ENCODE measurements at regions not wholly inside any gene's neighbourhood (a gene's known extent, or its start where the extent isn't known, plus 50 kb on each side); places are given as distances from the start of the nearest gene placed in this dataset.

GRCh38 chr17:72033334-72033733 lies 87.5 kb upstream of the SOX9 start:
- no peaks in the 10 kb centered on the region for H3K9me3 ChIP-seq (ENCODE audit: control insufficient read depth, low read length)
- 59 to 64% methylated on average over 4 of the region's 4 CpGs for WGBS, 2 donors
- H3K4me3 ChIP-seq (ENCODE audit: low read length in 2 of 2): no peak overlapping the region
- ATAC-seq (ENCODE audit: low FRiP score) (no peak), DNase-seq (no peak)
- intact Hi-C loops (cut with DNase I): no loop called here
- no peaks in the 10 kb centered on the region for H3K36me3 ChIP-seq (ENCODE audit: control insufficient read depth in 1 of 2, insufficient read depth in 2 of 2, low read length in 1 of 2)
- H3K27me3 ChIP-seq (ENCODE audit: control insufficient read depth in 1 of 2, insufficient read depth in 2 of 2, low read length in 1 of 2): no peaks in the 10 kb centered on the region
- H3K27ac ChIP-seq (ENCODE audit: low read depth in 1 of 2, low read length in 2 of 2): no peak overlapping the region
- H3K4me1 ChIP-seq (ENCODE audit: control insufficient read depth in 1 of 2, insufficient read depth in 2 of 2, low read length in 2 of 2): no peaks in the 10 kb centered on the region

GRCh38 chr17:72034000-72034399 lies 86.8 kb upstream of the SOX9 start:
- intact Hi-C loops (cut with DNase I): no loop called here
- Histone ChIP-seq H3K27ac (ENCODE audit: low read depth in 1 of 2, low read length in 2 of 2) (no peak overlapping the region), H3K36me3 (ENCODE audit: control insufficient read depth in 1 of 2, insufficient read depth in 2 of 2, low read length in 1 of 2) (no peaks in the 10 kb centered on the region), H3K27me3 (ENCODE audit: control insufficient read depth in 1 of 2, insufficient read depth in 2 of 2, low read length in 1 of 2) (no peaks in the 10 kb centered on the region), H3K4me1 (ENCODE audit: control insufficient read depth in 1 of 2, insufficient read depth in 2 of 2, low read length in 2 of 2) (no peaks in the 10 kb centered on the region), H3K9me3 (ENCODE audit: control insufficient read depth, low read length) (no peaks in the 10 kb centered on the region), H3K4me3 (ENCODE audit: low read length in 2 of 2) (no peak overlapping the region)
- ATAC-seq (ENCODE audit: low FRiP score): no peak
- no peak for DNase-seq
- 94 to 96% methylated on average over 2 of the region's 2 CpGs for WGBS, 2 donors

- Histone ChIP-seq H3K4me3 (ENCODE audit: low read length in 2 of 2) (no peak overlapping the region), H3K36me3 (ENCODE audit: control insufficient read depth in 1 of 2, insufficient read depth in 2 of 2, low read length in 1 of 2) (no peaks in the 10 kb centered on the region), H3K27me3 (ENCODE audit: control insufficient read depth in 1 of 2, insufficient read depth in 2 of 2, low read length in 1 of 2) (no peaks in the 10 kb centered on the region), H3K9me3 (ENCODE audit: control insufficient read depth, low read length) (no peaks in the 10 kb centered on the region), H3K27ac (ENCODE audit: low read depth in 1 of 2, low read length in 2 of 2) (no peak overlapping the region), H3K4me1 (ENCODE audit: control insufficient read depth in 1 of 2, insufficient read depth in 2 of 2, low read length in 2 of 2) (peaks cover 0 to 1% of the 10 kb centered on the region in 2 donors)
- ATAC-seq (ENCODE audit: low FRiP score) (no peak), DNase-seq (no peak)
- intact Hi-C loops (cut with DNase I): no loop called here
These were observed 82.4 kb upstream of the SOX9 start for GRCh38 chr17:72038427-72038826.

GRCh38 chr17:72039490-72039889 lies 81.3 kb upstream of the SOX9 start:
- no peak for ATAC-seq (ENCODE audit: low FRiP score)
- Histone ChIP-seq H3K27ac (ENCODE audit: low read depth in 1 of 2, low read length in 2 of 2) (no peak overlapping the region), H3K27me3 (ENCODE audit: control insufficient read depth in 1 of 2, insufficient read depth in 2 of 2, low read length in 1 of 2) (no peaks in the 10 kb centered on the region), H3K9me3 (ENCODE audit: control insufficient read depth, low read length) (no peaks in the 10 kb centered on the region), H3K4me3 (ENCODE audit: low read length in 2 of 2) (no peak overlapping the region), H3K4me1 (ENCODE audit: control insufficient read depth in 1 of 2, insufficient read depth in 2 of 2, low read length in 2 of 2) (peaks cover 0 to 1% of the 10 kb centered on the region in 2 donors), H3K36me3 (ENCODE audit: control insufficient read depth in 1 of 2, insufficient read depth in 2 of 2, low read length in 1 of 2) (no peaks in the 10 kb centered on the region)
- intact Hi-C loops (cut with DNase I): no loop called here
- 0 to 8% methylated on average over 2 of the region's 2 CpGs for WGBS, 2 donors
- no peak for DNase-seq

- Histone ChIP-seq H3K27me3 (ENCODE audit: control insufficient read depth in 1 of 2, insufficient read depth in 2 of 2, low read length in 1 of 2) (no peaks in the 10 kb centered on the region), H3K4me3 (ENCODE audit: low read length in 2 of 2) (no peak overlapping the region), H3K9me3 (ENCODE audit: control insufficient read depth, low read length) (no peaks in the 10 kb centered on the region), H3K36me3 (ENCODE audit: control insufficient read depth in 1 of 2, insufficient read depth in 2 of 2, low read length in 1 of 2) (no peaks in the 10 kb centered on the region), H3K4me1 (ENCODE audit: control insufficient read depth in 1 of 2, insufficient read depth in 2 of 2, low read length in 2 of 2) (no peaks in the 10 kb centered on the region), H3K27ac (ENCODE audit: low read depth in 1 of 2, low read length in 2 of 2) (no peak overlapping the region)
- WGBS, 2 donors: 79 to 88% methylated on average over 3 of the region's 3 CpGs
- ATAC-seq (ENCODE audit: low FRiP score): no peak
- DNase-seq: no peak
- intact Hi-C loops (cut with DNase I): no loop called here
These were observed 74.6 kb upstream of the SOX9 start for GRCh38 chr17:72046178-72046577.

GRCh38 chr17:72046643-72047612 lies 73.9 kb upstream of the SOX9 start:
- intact Hi-C loops (cut with DNase I): no loop called here
- no peak for DNase-seq
- no peak overlapping the region for H3K4me3 ChIP-seq (ENCODE audit: low read length in 2 of 2)
- H3K4me1 ChIP-seq (ENCODE audit: control insufficient read depth in 1 of 2, insufficient read depth in 2 of 2, low read length in 2 of 2): no peaks in the 10 kb centered on the region
- peaks cover 2% of the 10 kb centered on the region for H3K9me3 ChIP-seq (ENCODE audit: control insufficient read depth, low read length)
- no peak for ATAC-seq (ENCODE audit: low FRiP score)
- WGBS, 2 donors: 51 to 65% methylated on average over 14 of the region's 14 CpGs
- H3K27ac ChIP-seq (ENCODE audit: low read depth in 1 of 2, low read length in 2 of 2): no peak overlapping the region
- no peaks in the 10 kb centered on the region for H3K36me3 ChIP-seq (ENCODE audit: control insufficient read depth in 1 of 2, insufficient read depth in 2 of 2, low read length in 1 of 2)
- H3K27me3 ChIP-seq (ENCODE audit: control insufficient read depth in 1 of 2, insufficient read depth in 2 of 2, low read length in 1 of 2): no peaks in the 10 kb centered on the region

- Histone ChIP-seq H3K9me3 (ENCODE audit: control insufficient read depth, low read length) (peaks cover 2% of the 10 kb centered on the region), H3K27ac (ENCODE audit: low read depth in 1 of 2, low read length in 2 of 2) (no peak overlapping the region), H3K36me3 (ENCODE audit: control insufficient read depth in 1 of 2, insufficient read depth in 2 of 2, low read length in 1 of 2) (no peaks in the 10 kb centered on the region), H3K27me3 (ENCODE audit: control insufficient read depth in 1 of 2, insufficient read depth in 2 of 2, low read length in 1 of 2) (no peaks in the 10 kb centered on the region), H3K4me3 (ENCODE audit: low read length in 2 of 2) (no peak overlapping the region), H3K4me1 (ENCODE audit: control insufficient read depth in 1 of 2, insufficient read depth in 2 of 2, low read length in 2 of 2) (no peaks in the 10 kb centered on the region)
- no peak for DNase-seq
- intact Hi-C loops (cut with DNase I): no loop called here
- WGBS, 2 donors: 96 to 97% methylated on average over 2 of the region's 2 CpGs
- ATAC-seq (ENCODE audit: low FRiP score): no peak
These were observed 70.9 kb upstream of the SOX9 start for GRCh38 chr17:72049914-72050313.

- H3K4me3 ChIP-seq (ENCODE audit: low read length in 2 of 2): no peak overlapping the region
- no peak for ATAC-seq (ENCODE audit: low FRiP score)
- H3K27ac ChIP-seq (ENCODE audit: low read depth in 1 of 2, low read length in 2 of 2): no peak overlapping the region
- no peaks in the 10 kb centered on the region for H3K36me3 ChIP-seq (ENCODE audit: control insufficient read depth in 1 of 2, insufficient read depth in 2 of 2, low read length in 1 of 2)
- 2 to 4% methylated on average over 11 of the region's 11 CpGs for WGBS, 2 donors
- no peaks in the 10 kb centered on the region for H3K4me1 ChIP-seq (ENCODE audit: control insufficient read depth in 1 of 2, insufficient read depth in 2 of 2, low read length in 2 of 2)
- no peak for DNase-seq
- peaks cover 2% of the 10 kb centered on the region for H3K9me3 ChIP-seq (ENCODE audit: control insufficient read depth, low read length)
- no peaks in the 10 kb centered on the region for H3K27me3 ChIP-seq (ENCODE audit: control insufficient read depth in 1 of 2, insufficient read depth in 2 of 2, low read length in 1 of 2)
- intact Hi-C loops (cut with DNase I): no loop called here
These were observed 67.8 kb upstream of the SOX9 start for GRCh38 chr17:72053036-72053435.

GRCh38 chr17:72053449-72053848 lies 67.4 kb upstream of the SOX9 start:
- intact Hi-C loops (cut with DNase I): no loop called here
- H3K9me3 ChIP-seq (ENCODE audit: control insufficient read depth, low read length): peaks cover 2% of the 10 kb centered on the region
- no peak for DNase-seq
- no peak overlapping the region for H3K27ac ChIP-seq (ENCODE audit: low read depth in 1 of 2, low read length in 2 of 2)
- no peaks in the 10 kb centered on the region for H3K27me3 ChIP-seq (ENCODE audit: control insufficient read depth in 1 of 2, insufficient read depth in 2 of 2, low read length in 1 of 2)
- no peak overlapping the region for H3K4me3 ChIP-seq (ENCODE audit: low read length in 2 of 2)
- ATAC-seq (ENCODE audit: low FRiP score): peak; percentile 44
- H3K4me1 ChIP-seq (ENCODE audit: control insufficient read depth in 1 of 2, insufficient read depth in 2 of 2, low read length in 2 of 2): no peaks in the 10 kb centered on the region
- H3K36me3 ChIP-seq (ENCODE audit: control insufficient read depth in 1 of 2, insufficient read depth in 2 of 2, low read length in 1 of 2): no peaks in the 10 kb centered on the region
- 3 to 7% methylated on average over 12 of the region's 12 CpGs for WGBS, 2 donors
